Fibroblast of mammary gland (primary cell): ENCODE measurements at regions not wholly inside any gene's neighbourhood (a gene's known extent, or its start where the extent isn't known, plus 50 kb on each side); places are given as distances from the start of the nearest gene placed in this dataset.

ENCODE experiments used
- DNase-seq: peaks from one replicate; pipeline ENCODE4 v3.0.0-alpha.2; 2010; ENCODE audit warnings: low read depth
- H3K4me3 ChIP-seq: 2 replicates; pipeline ENCODE4 v1.5.1; 2011; ENCODE audit warnings: low read depth, mild to moderate bottlenecking, low read length, moderate library complexity; ENCODE audit not compliant: control insufficient read depth
- CTCF ChIP-seq: conservative IDR thresholded peaks from 2 replicates; pipeline ENCODE4 v1.5.1; 2011; ENCODE audit warnings: low read depth, low read length, inconsistent platforms; ENCODE audit not compliant: control insufficient read depth, insufficient read depth

DNA sequence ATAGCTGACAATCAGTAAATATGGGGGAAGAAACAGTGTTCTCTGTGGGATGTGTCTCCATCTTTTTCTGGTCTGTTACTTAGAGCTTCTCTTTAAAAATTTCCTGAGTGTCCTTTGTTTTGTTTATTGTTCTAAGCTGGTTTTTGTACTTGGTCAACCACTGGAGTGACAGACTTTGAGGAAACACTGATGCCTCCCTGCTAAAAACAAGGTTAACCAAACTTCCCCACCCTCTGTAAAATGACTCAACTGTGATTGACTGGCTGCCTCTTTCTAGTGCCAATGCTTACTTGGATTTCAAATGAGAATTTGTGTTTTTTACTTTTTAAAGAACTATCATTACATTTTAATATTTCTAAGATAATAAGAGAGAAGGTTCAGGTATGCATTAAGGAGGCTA, 65.1 kb upstream of the SPINK5 start:
- no peak overlapping the region for H3K4me3 ChIP-seq
- no peak for DNase-seq
- TF ChIP-seq CTCF: no peak

GRCh38 chr5:147997486-147997885, 66.3 kb upstream of the SPINK5 start:
- H3K4me3 ChIP-seq: no peak overlapping the region
- no peak for DNase-seq
- no peak for TF ChIP-seq CTCF

GRCh38 chr5:147996379-147996778, 67.4 kb upstream of the SPINK5 start:
- no peak for DNase-seq
- no peak for TF ChIP-seq CTCF
- H3K4me3 ChIP-seq: no peak overlapping the region

DNA sequence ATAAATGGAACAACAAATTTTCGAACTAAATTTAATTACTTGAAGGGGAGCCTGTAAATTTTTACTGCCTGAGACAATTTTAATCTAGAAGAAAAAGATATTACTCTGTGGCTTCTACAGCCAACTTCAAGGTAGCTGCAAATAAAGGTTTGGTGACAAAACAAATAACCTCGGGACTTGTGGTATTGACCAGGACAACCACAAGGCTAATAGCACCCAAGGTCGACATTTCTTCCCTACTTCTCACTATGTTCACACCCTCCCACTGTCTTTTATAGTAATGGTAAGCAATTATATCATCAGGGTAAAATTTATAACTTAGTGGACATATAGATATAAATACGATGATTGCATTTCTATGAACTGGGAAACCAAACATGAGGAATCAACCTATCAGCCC, 67.9 kb upstream of the SPINK5 start:
- H3K4me3 ChIP-seq: no peak overlapping the region
- no peak for TF ChIP-seq CTCF
- DNase-seq: no peak

DNA sequence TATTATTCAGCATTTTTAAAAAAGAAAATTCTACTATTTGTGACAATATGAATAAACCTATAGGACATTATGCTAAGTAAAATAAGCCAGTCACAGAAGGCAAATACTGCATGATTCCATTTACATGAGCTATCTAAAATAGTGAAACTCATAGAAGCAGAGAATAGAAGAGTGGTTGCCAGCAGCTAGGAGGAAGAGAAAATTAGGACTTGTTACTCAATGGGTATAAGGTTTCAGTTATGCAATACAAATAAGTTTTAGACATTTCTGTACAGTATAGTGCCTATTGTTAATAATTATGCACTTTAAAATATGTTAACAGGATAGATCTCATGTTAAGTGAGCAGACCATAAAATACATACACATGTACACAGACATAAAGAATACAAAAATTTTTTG, 73.8 kb upstream of the SPINK5 start:
- no peak for TF ChIP-seq CTCF
- H3K4me3 ChIP-seq: no peak overlapping the region
- DNase-seq: no peak

GRCh38 chr5:147989239-147989638, 74.5 kb upstream of the SPINK5 start:
- no peak for TF ChIP-seq CTCF
- no peak for DNase-seq
- H3K4me3 ChIP-seq: no peak overlapping the region

DNA sequence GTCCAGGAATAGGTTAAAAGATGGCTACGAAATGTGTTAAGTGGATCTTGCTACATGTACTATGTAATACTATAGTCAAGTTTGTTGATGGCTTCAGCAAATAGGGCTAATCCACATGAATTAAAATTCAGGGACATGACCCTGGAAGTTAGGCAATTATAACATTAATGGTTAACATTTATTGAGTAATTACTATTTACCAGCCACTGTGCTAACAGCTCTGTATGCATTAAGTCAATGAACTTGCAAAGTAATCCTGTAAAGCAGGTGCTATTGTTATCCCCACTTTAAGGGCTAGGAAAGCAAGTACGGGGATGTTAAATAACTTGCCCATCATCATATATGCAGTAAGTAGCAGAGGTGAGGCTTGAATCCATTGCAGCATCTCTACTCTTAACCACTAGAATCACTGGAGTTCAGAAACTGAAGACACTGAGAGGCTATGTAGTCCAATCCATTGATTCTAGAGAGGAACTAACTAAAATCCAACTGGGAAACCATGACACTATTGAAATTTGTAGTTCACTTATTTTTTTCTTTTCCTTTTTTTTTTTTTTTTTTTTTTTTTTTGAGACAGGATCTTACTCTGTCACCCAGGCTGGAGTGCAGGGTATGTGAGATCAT, 77.5 kb upstream of the SPINK5 start:
- DNase-seq: no peak
- no peak for TF ChIP-seq CTCF
- no peak overlapping the region for H3K4me3 ChIP-seq
